Loucy (cell line): ENCODE measurements at regions not wholly inside any gene's neighbourhood (a gene's known extent, or its start where the extent isn't known, plus 50 kb on each side); places are given as distances from the start of the nearest gene placed in this dataset.

Experiments
- EZH2phosphoT487 ChIP-seq: fragments of 200-600 bp; IDR thresholded peaks from 2 replicates; pipeline ENCODE4 v1.6.1; 2018; ENCODE audit warnings: antibody characterized with exemption, mild to moderate bottlenecking, moderate library complexity, borderline replicate concordance
- TF ChIP-seq, protein P1 (sequence below): fragments of 200-600 bp; sonication (generic); conservative IDR thresholded peaks from 2 replicates; pipeline ENCODE4 v1.5.1; 2014; ENCODE audit warnings: mild to moderate bottlenecking, antibody characterized with exemption, low read length

- TF ChIP-seq, protein P1, sequence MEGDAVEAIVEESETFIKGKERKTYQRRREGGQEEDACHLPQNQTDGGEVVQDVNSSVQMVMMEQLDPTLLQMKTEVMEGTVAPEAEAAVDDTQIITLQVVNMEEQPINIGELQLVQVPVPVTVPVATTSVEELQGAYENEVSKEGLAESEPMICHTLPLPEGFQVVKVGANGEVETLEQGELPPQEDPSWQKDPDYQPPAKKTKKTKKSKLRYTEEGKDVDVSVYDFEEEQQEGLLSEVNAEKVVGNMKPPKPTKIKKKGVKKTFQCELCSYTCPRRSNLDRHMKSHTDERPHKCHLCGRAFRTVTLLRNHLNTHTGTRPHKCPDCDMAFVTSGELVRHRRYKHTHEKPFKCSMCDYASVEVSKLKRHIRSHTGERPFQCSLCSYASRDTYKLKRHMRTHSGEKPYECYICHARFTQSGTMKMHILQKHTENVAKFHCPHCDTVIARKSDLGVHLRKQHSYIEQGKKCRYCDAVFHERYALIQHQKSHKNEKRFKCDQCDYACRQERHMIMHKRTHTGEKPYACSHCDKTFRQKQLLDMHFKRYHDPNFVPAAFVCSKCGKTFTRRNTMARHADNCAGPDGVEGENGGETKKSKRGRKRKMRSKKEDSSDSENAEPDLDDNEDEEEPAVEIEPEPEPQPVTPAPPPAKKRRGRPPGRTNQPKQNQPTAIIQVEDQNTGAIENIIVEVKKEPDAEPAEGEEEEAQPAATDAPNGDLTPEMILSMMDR: no peak
- no peak for TF ChIP-seq EZH2phosphoT487
Measured at GRCh38 chr14:98411154-98411553, 860.8 kb downstream of the BCL11B start.
